ENCODE measurements at regions not wholly inside any gene's neighbourhood (a gene's known extent, or its start where the extent isn't known, plus 50 kb on each side); places are given as distances from the start of the nearest gene placed in this dataset.

GRCh38 chr11:45355706-45356041, 69.5 kb upstream of the SYT13 start:
- no peaks in the 10 kb centered on the region for H3K79me2 ChIP-seq (ENCODE audit: insufficient read depth, low read length)
- TF ChIP-seq EZH2 (IDR thresholded peaks at IDR 0.05; ENCODE audit: borderline replicate concordance, low read depth, low read length, severe bottlenecking) (no peak), CTCF (IDR thresholded peaks at IDR 0.05; ENCODE audit: borderline replicate concordance, extremely low read depth, low read length, poor library complexity, severe bottlenecking) (no peak)
- peaks cover 28% of the 10 kb centered on the region for H3K27me3 ChIP-seq (ENCODE audit: insufficient read depth, low read length, poor library complexity)
- no peaks in the 10 kb centered on the region for H3K9me3 ChIP-seq (ENCODE audit: insufficient read depth, low read length, severe bottlenecking)
- no peaks in the 10 kb centered on the region for H4K20me1 ChIP-seq (ENCODE audit: insufficient read depth, low read length)
- no peak for DNase-seq
- no peak overlapping the region for H3K9ac ChIP-seq (ENCODE audit: low read depth, low read length)
- no peak overlapping the region for H3K27ac ChIP-seq (ENCODE audit: low read length)
- no peak overlapping the region for H2AFZ ChIP-seq (ENCODE audit: low read depth, low read length)
- no peak overlapping the region for H3K4me3 ChIP-seq (ENCODE audit: low read depth in 1 of 2, low read length in 2 of 2)
- ATAC-seq (ENCODE audit: insufficient read depth, low read depth), result no peak
- no peaks in the 10 kb centered on the region for H3K36me3 ChIP-seq (ENCODE audit: insufficient read depth, low read length)
- H3K4me1 ChIP-seq (ENCODE audit: insufficient read depth, low read length), result no peaks in the 10 kb centered on the region
- H3K4me2 ChIP-seq (ENCODE audit: insufficient read depth, low read length), result no peak overlapping the region

GRCh38 chr11:45354976-45355705, 69.0 kb upstream of the SYT13 start:
- no peaks in the 10 kb centered on the region for H4K20me1 ChIP-seq (ENCODE audit: insufficient read depth, low read length)
- ATAC-seq (ENCODE audit: insufficient read depth, low read depth) (no peak), DNase-seq (no peak)
- H3K79me2 ChIP-seq (ENCODE audit: insufficient read depth, low read length), result no peaks in the 10 kb centered on the region
- no peaks in the 10 kb centered on the region for H3K36me3 ChIP-seq (ENCODE audit: insufficient read depth, low read length)
- H3K27ac ChIP-seq (ENCODE audit: low read length), result no peak overlapping the region
- H3K4me3 ChIP-seq (ENCODE audit: low read depth in 1 of 2, low read length in 2 of 2), result no peak overlapping the region
- H3K4me2 ChIP-seq (ENCODE audit: insufficient read depth, low read length), result no peak overlapping the region
- H3K4me1 ChIP-seq (ENCODE audit: insufficient read depth, low read length), result no peaks in the 10 kb centered on the region
- H2AFZ ChIP-seq (ENCODE audit: low read depth, low read length), result no peak overlapping the region
- H3K9ac ChIP-seq (ENCODE audit: low read depth, low read length), result no peak overlapping the region
- TF ChIP-seq EZH2 (IDR thresholded peaks at IDR 0.05; ENCODE audit: borderline replicate concordance, low read depth, low read length, severe bottlenecking) (no peak), CTCF (IDR thresholded peaks at IDR 0.05; ENCODE audit: borderline replicate concordance, extremely low read depth, low read length, poor library complexity, severe bottlenecking) (no peak)
- no peaks in the 10 kb centered on the region for H3K9me3 ChIP-seq (ENCODE audit: insufficient read depth, low read length, severe bottlenecking)
- H3K27me3 ChIP-seq (ENCODE audit: insufficient read depth, low read length, poor library complexity), result peaks cover 29% of the 10 kb centered on the region

- TF ChIP-seq CTCF (IDR thresholded peaks at IDR 0.05; ENCODE audit: borderline replicate concordance, extremely low read depth, low read length, poor library complexity, severe bottlenecking) (no peak), EZH2 (IDR thresholded peaks at IDR 0.05; ENCODE audit: borderline replicate concordance, low read depth, low read length, severe bottlenecking) (no peak)
- DNase-seq (no peak), ATAC-seq (ENCODE audit: insufficient read depth, low read depth) (no peak)
- no peak overlapping the region for H3K9ac ChIP-seq (ENCODE audit: low read depth, low read length)
- H3K27me3 ChIP-seq (ENCODE audit: insufficient read depth, low read length, poor library complexity), result peaks cover 49% of the 10 kb centered on the region
- no peak overlapping the region for H3K27ac ChIP-seq (ENCODE audit: low read length)
- H3K4me2 ChIP-seq (ENCODE audit: insufficient read depth, low read length), result no peak overlapping the region
- no peaks in the 10 kb centered on the region for H3K4me1 ChIP-seq (ENCODE audit: insufficient read depth, low read length)
- H3K4me3 ChIP-seq (ENCODE audit: low read depth in 1 of 2, low read length in 2 of 2), result no peak overlapping the region
- no peak overlapping the region for H2AFZ ChIP-seq (ENCODE audit: low read depth, low read length)
- no peaks in the 10 kb centered on the region for H4K20me1 ChIP-seq (ENCODE audit: insufficient read depth, low read length)
- no peaks in the 10 kb centered on the region for H3K9me3 ChIP-seq (ENCODE audit: insufficient read depth, low read length, severe bottlenecking)
- H3K36me3 ChIP-seq (ENCODE audit: insufficient read depth, low read length), result no peaks in the 10 kb centered on the region
- no peaks in the 10 kb centered on the region for H3K79me2 ChIP-seq (ENCODE audit: insufficient read depth, low read length)
Observed at GRCh38 chr11:45348729-45349128, 62.6 kb upstream of the SYT13 start.

Data from DND-41 (cell line).